GM12878 (cell line): ENCODE measurements at regions not wholly inside any gene's neighbourhood (a gene's known extent, or its start where the extent isn't known, plus 50 kb on each side); places are given as distances from the start of the nearest gene placed in this dataset.

Experiments
- ATAC-seq: fragments of 200-7000 bp; cut with Tn5 transposase; 3 replicates; pipeline ENCODE4 v1.9.1; 2020; ENCODE audit warnings: mild to moderate bottlenecking, moderate library complexity
- BruUV-seq: library from RNA; stranded (reverse); fragments of 400-500 nt; replicated peaks from 2 replicates; lab custom pipeline; 2021; lab: Mats Ljungman, UMichigan
- CTCF ChIA-PET: fragments of 300-600 bp; sonication (Branson Sonifier 250); formaldehyde crosslinking; extraction: SDS; loops from one replicate; lab custom pipeline; 2021; ENCODE audit warnings: inconsistent platforms; lab: Yijun Ruan, JAX
- POLR2A ChIA-PET: fragments of 350-600 bp; formaldehyde crosslinking; extraction: SDS; loops from one replicate; lab custom pipeline; 2021; ENCODE audit warnings: inconsistent platforms; lab: Charles Lee
- RAD21 ChIA-PET: fragments of 300-600 bp; sonication (Branson Sonifier 250); formaldehyde crosslinking; loops from one replicate; lab custom pipeline; 2023; ENCODE audit warnings: antibody characterized with exemption; ENCODE audit not compliant: unreplicated experiment; lab: Charles Lee
- SMC1A ChIA-PET: fragments of 300-600 bp; sonication (Branson Sonifier 250); formaldehyde crosslinking; loops from one replicate; lab custom pipeline; 2023; ENCODE audit not compliant: unreplicated experiment, uncharacterized antibody; lab: Charles Lee
- DNase-seq: peaks from one replicate; pipeline ENCODE4 v3.0.0-alpha.2; 2011; ENCODE audit warnings: low read depth, low spot score
- FAIRE-seq: peaks from 3 replicates; lab custom pipeline; 2011; peaks lifted over from hg19 to GRCh38; lab: Jason Lieb, UNC
- H2AFZ ChIP-seq: 2 replicates; pipeline ENCODE4 v1.6.0; 2011; ENCODE audit warnings: low read depth, low read length, control low read depth; ENCODE audit not compliant: control insufficient read depth
- H3K27ac ChIP-seq: 2 replicates; pipeline ENCODE4 v1.5.1; 2011; ENCODE audit warnings: control low read depth; ENCODE audit not compliant: control insufficient read depth, insufficient read depth
- H3K27me3 ChIP-seq, 2 experiments: replicated peaks in 1 of 2; 2 replicates each; pipeline versions ENCODE4 v1.6.0 to v1.6.1; 2011; ENCODE audit warnings: low read length in 1 of 2; ENCODE audit not compliant: control insufficient read depth in 2 of 2, insufficient read depth in 2 of 2
- H3K36me3 ChIP-seq, 2 experiments: 2 replicates each; pipeline ENCODE4 v1.5.1; 2011; ENCODE audit warnings: low read length in 1 of 2; ENCODE audit not compliant: control insufficient read depth in 2 of 2, insufficient read depth in 2 of 2
- H3K4me1 ChIP-seq: 2 replicates; pipeline ENCODE4 v1.6.1; 2011; ENCODE audit warnings: mild to moderate bottlenecking, low read length, moderate library complexity, mixed read lengths; ENCODE audit not compliant: control insufficient read depth, insufficient read depth
- H3K4me2 ChIP-seq: 2 replicates; pipeline ENCODE4 v1.6.0; 2011; ENCODE audit warnings: control low read depth; ENCODE audit not compliant: control insufficient read depth, insufficient read depth
- H3K4me3 ChIP-seq: fragments of 200-600 bp; sonication (generic); 2 replicates; pipeline ENCODE4 v1.5.1; 2016
- H3K79me2 ChIP-seq: 2 replicates; pipeline ENCODE4 v1.6.0; 2011; ENCODE audit warnings: low read length; ENCODE audit not compliant: control insufficient read depth, insufficient read depth
- H3K9ac ChIP-seq: 2 replicates; pipeline ENCODE4 v1.8.0; 2011; ENCODE audit warnings: low read length, control low read depth, mixed read lengths; ENCODE audit not compliant: control insufficient read depth, insufficient read depth
- H3K9me3 ChIP-seq: replicated peaks from 3 replicates; pipeline ENCODE4 v1.5.1; 2011; ENCODE audit warnings: mild to moderate bottlenecking, low read length; ENCODE audit not compliant: control insufficient read depth, insufficient read depth
- H4K20me1 ChIP-seq: 2 replicates; pipeline ENCODE4 v1.6.0; 2011; ENCODE audit not compliant: control insufficient read depth, insufficient read depth
- ASH2L ChIP-seq: fragments of 300-600, 200-600 bp; sonication (generic); IDR thresholded peaks from 2 replicates; pipeline ENCODE4 v1.6.1; 2017; ENCODE audit warnings: low read depth, mild to moderate bottlenecking, borderline replicate concordance
- CHD4 ChIP-seq: fragments of 200-600 bp; sonication (generic); IDR thresholded peaks from 2 replicates; pipeline ENCODE4 v1.6.1; 2016; ENCODE audit warnings: mild to moderate bottlenecking
- ETV6 ChIP-seq, 2 experiments: fragments of 450-650 bp in 1 of 2; IDR thresholded peaks in 1 of 2; conservative IDR thresholded peaks in 1 of 2; 2 replicates each; pipeline ENCODE4 v1.6.1; 2014; ENCODE audit warnings: antibody characterized with exemption in 1 of 2, borderline replicate concordance in 1 of 2, low read depth in 1 of 2, mild to moderate bottlenecking in 1 of 2, moderate library complexity in 1 of 2
- FOXM1 ChIP-seq: IDR thresholded peaks from 2 replicates; pipeline ENCODE4 v1.6.1; 2012; ENCODE audit warnings: low read depth, mild to moderate bottlenecking, inconsistent platforms, low read length, moderate library complexity
- GATAD2B ChIP-seq: fragments of 450-650 bp; conservative IDR thresholded peaks from 2 replicates; pipeline ENCODE4 v1.6.1; 2017; ENCODE audit warnings: low read depth, mild to moderate bottlenecking, moderate library complexity
- MEF2B ChIP-seq: fragments of 450-650 bp; IDR thresholded peaks from 2 replicates; pipeline ENCODE4 v1.6.1; 2018; ENCODE audit warnings: mild to moderate bottlenecking, moderate library complexity; ENCODE audit not compliant: partially characterized antibody, poor library complexity, severe bottlenecking
- MYB ChIP-seq: fragments of 150-350 bp; IDR thresholded peaks from 2 replicates; pipeline ENCODE4 v1.6.1; 2014; ENCODE audit warnings: mild to moderate bottlenecking, low read depth, low read length, borderline replicate concordance
- NR2C2 ChIP-seq: IDR thresholded peaks from 2 replicates; pipeline ENCODE4 v1.6.1; 2011; ENCODE audit warnings: borderline replicate concordance, low read depth; ENCODE audit not compliant: control insufficient read depth, insufficient read length
- SMAD5 ChIP-seq: IDR thresholded peaks from 2 replicates; pipeline ENCODE4 v1.6.1; 2016; ENCODE audit warnings: antibody characterized with exemption, low read depth
- SP1 ChIP-seq: IDR thresholded peaks from one replicate; pipeline ENCODE4 v1.6.1; 2011; ENCODE audit warnings: low read depth, low read length
- TCF12 ChIP-seq: IDR thresholded peaks from 2 replicates; pipeline ENCODE4 v1.6.1; 2011; ENCODE audit warnings: low read depth, mild to moderate bottlenecking, low read length
- ZNF384 ChIP-seq: IDR thresholded peaks from 2 replicates; pipeline ENCODE4 v1.6.1; 2012; ENCODE audit warnings: low read depth, mild to moderate bottlenecking, low read length, improper control_type of control experiment, borderline replicate concordance
- ZZZ3 ChIP-seq: IDR thresholded peaks from 2 replicates; pipeline ENCODE4 v1.6.1; 2011; ENCODE audit warnings: low read depth; ENCODE audit not compliant: control insufficient read depth, insufficient read length
- WGBS: methylation state at CpG from one replicate; pipeline ENCODE4 v1.1.6; 2016; ENCODE audit warnings: low lambda C conversion rate; ENCODE audit not compliant: insufficient replicate concordance, insufficient coverage; ENCODE audit errors: missing lambda C conversion rate; 5-methylcytosine and 5-hydroxymethylcytosine counted together
- in situ Hi-C: fragments of 300-500 bp; cut with MboI; formaldehyde crosslinking; loops from 9 replicates; pipeline ENCODE4 v1.14.3; 2018; ENCODE audit warnings: mixed read lengths
- intact Hi-C: fragments of 100-400 bp; cut with micrococcal nuclease; formaldehyde crosslinking; loops from one replicate; pipeline ENCODE4 v1.14.2; 2022; ENCODE audit not compliant: unreplicated experiment
- TF ChIP-seq, protein P1 (sequence below): fragments of 450-650 bp; conservative IDR thresholded peaks from 2 replicates; pipeline ENCODE4 v1.6.1; 2017; ENCODE audit warnings: mild to moderate bottlenecking, moderate library complexity
- TF ChIP-seq, protein P2 (sequence below): fragments of 450-650 bp; IDR thresholded peaks from 2 replicates; pipeline ENCODE4 v1.6.1; 2014; ENCODE audit warnings: mild to moderate bottlenecking

- Histone ChIP-seq H3K9me3 (peaks cover 3% of the 10 kb centered on the region; the same call in 1 of the 3 replicates), H3K4me1 (peaks cover 4% of the 10 kb centered on the region), H3K27me3 (no peaks in the 10 kb centered on the region), H3K4me2 (no peak overlapping the region), H2AFZ (no peak overlapping the region), H3K79me2 (no peaks in the 10 kb centered on the region), H3K36me3 (no peaks in the 10 kb centered on the region), H3K27ac (no peak overlapping the region), H3K4me3 (no peak overlapping the region), H3K9ac (no peak overlapping the region), H4K20me1 (no peaks in the 10 kb centered on the region)
- ChIA-PET CTCF (no interaction called here), SMC1A (interaction anchor here (1.2 kb wide), 1 partner anchor 14 kb away, joined by 3 read pairs; no protein-coding TSS in a partner anchor), RAD21 (no interaction called here), POLR2A (interaction anchor here (0.7 kb wide), 1 partner anchor 57 kb away, joined by 4 read pairs; no protein-coding TSS in a partner anchor)
- 84% methylated on average over 19 of the region's 19 CpGs for WGBS
- ATAC-seq, result no peak
- FAIRE-seq, result no peak
- in situ Hi-C loops (no loop called here), intact Hi-C loops (no loop called here)
- no peak for DNase-seq
- TF ChIP-seq, protein P1, sequence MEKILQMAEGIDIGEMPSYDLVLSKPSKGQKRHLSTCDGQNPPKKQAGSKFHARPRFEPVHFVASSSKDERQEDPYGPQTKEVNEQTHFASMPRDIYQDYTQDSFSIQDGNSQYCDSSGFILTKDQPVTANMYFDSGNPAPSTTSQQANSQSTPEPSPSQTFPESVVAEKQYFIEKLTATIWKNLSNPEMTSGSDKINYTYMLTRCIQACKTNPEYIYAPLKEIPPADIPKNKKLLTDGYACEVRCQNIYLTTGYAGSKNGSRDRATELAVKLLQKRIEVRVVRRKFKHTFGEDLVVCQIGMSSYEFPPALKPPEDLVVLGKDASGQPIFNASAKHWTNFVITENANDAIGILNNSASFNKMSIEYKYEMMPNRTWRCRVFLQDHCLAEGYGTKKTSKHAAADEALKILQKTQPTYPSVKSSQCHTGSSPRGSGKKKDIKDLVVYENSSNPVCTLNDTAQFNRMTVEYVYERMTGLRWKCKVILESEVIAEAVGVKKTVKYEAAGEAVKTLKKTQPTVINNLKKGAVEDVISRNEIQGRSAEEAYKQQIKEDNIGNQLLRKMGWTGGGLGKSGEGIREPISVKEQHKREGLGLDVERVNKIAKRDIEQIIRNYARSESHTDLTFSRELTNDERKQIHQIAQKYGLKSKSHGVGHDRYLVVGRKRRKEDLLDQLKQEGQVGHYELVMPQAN, result no peak
- TF ChIP-seq MEF2B (no peak), ZNF384 (no peak), FOXM1 (no peak), NR2C2 (no peak), GATAD2B (no peak), ZZZ3 (no peak), CHD4 (no peak), SP1 (no peak), ASH2L (no peak), SMAD5 (no peak), MYB (no peak), TCF12 (no peak), ETV6 (conservative IDR thresholded peaks at IDR 0.05 in 1 of 2, IDR thresholded peaks at IDR 0.05 in 1 of 2; ENCODE audit: borderline replicate concordance in 1 of 2, low read depth in 1 of 2) (no peak)
- TF ChIP-seq, protein P2, sequence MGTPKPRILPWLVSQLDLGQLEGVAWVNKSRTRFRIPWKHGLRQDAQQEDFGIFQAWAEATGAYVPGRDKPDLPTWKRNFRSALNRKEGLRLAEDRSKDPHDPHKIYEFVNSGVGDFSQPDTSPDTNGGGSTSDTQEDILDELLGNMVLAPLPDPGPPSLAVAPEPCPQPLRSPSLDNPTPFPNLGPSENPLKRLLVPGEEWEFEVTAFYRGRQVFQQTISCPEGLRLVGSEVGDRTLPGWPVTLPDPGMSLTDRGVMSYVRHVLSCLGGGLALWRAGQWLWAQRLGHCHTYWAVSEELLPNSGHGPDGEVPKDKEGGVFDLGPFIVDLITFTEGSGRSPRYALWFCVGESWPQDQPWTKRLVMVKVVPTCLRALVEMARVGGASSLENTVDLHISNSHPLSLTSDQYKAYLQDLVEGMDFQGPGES, result no peak
- no TSS peak for BruUV-seq
Measured at GRCh38 chr9:124179196-124180071, 78.3 kb upstream of the NEK6 start.
